H9 (cell line): ENCODE measurements at regions not wholly inside any gene's neighbourhood (a gene's known extent, or its start where the extent isn't known, plus 50 kb on each side); places are given as distances from the start of the nearest gene placed in this dataset.

Source experiments
- DNase-seq: peaks from one replicate; pipeline ENCODE4 v3.0.0-alpha.2; 2017
- H2AFZ ChIP-seq: one replicate; pipeline ENCODE4 v1.6.1; 2013; ENCODE audit warnings: mild to moderate bottlenecking, low read length, control low read depth, moderate library complexity
- H2AK5ac ChIP-seq: 2 replicates; pipeline ENCODE4 v1.6.1; 2013; ENCODE audit warnings: low read length, control low read depth, mixed read lengths; ENCODE audit not compliant: insufficient read length
- H2BK120ac ChIP-seq: one replicate; pipeline ENCODE4 v1.6.1; 2013; ENCODE audit warnings: low read depth, mild to moderate bottlenecking, low read length, control low read depth, inconsistent platforms; ENCODE audit not compliant: poor library complexity, severe bottlenecking
- H2BK12ac ChIP-seq: 2 replicates; pipeline ENCODE4 v1.6.1; 2013; ENCODE audit warnings: low read length, control low read depth, mixed read lengths, low read depth; ENCODE audit not compliant: insufficient read length
- H2BK15ac ChIP-seq: 2 replicates; pipeline ENCODE4 v1.6.1; 2013; ENCODE audit warnings: low read depth, low read length, control low read depth
- H2BK20ac ChIP-seq: one replicate; pipeline ENCODE4 v1.6.1; 2013; ENCODE audit warnings: low read depth, mild to moderate bottlenecking, low read length, control low read depth, inconsistent platforms; ENCODE audit not compliant: poor library complexity, severe bottlenecking
- H2BK5ac ChIP-seq: 2 replicates; pipeline ENCODE4 v1.6.1; 2013; ENCODE audit warnings: low read length, control low read depth, mixed read lengths; ENCODE audit not compliant: insufficient read length
- H3K14ac ChIP-seq: 2 replicates; pipeline ENCODE4 v1.6.1; 2013; ENCODE audit warnings: low read length, control low read depth; ENCODE audit not compliant: insufficient read depth
- H3K18ac ChIP-seq: 2 replicates; pipeline ENCODE4 v1.6.1; 2013; ENCODE audit warnings: low read depth, mild to moderate bottlenecking, mixed read lengths, low read length, control low read depth; ENCODE audit not compliant: insufficient read length
- H3K23ac ChIP-seq: 2 replicates; pipeline ENCODE4 v1.6.1; 2013; ENCODE audit warnings: low read length, control low read depth, mixed read lengths, low read depth; ENCODE audit not compliant: insufficient read length
- H3K23me2 ChIP-seq: 2 replicates; pipeline ENCODE4 v1.6.1; 2013; ENCODE audit warnings: low read depth, mild to moderate bottlenecking, mixed read lengths, low read length, control low read depth; ENCODE audit not compliant: insufficient read length, poor library complexity, severe bottlenecking
- H3K27ac ChIP-seq: 2 replicates; pipeline ENCODE4 v1.5.1; 2013; ENCODE audit warnings: low read length, control low read depth, mixed read lengths, low read depth; ENCODE audit not compliant: insufficient read length
- H3K27me3 ChIP-seq: 2 replicates; pipeline ENCODE4 v1.6.1; 2013; ENCODE audit warnings: low read length, control low read depth, inconsistent platforms; ENCODE audit not compliant: insufficient read depth
- H3K4ac ChIP-seq: 2 replicates; pipeline ENCODE4 v1.6.1; 2013; ENCODE audit warnings: low read depth, mild to moderate bottlenecking, control low read depth, inconsistent platforms, low read length, moderate library complexity
- H3K4me1 ChIP-seq: 2 replicates; pipeline ENCODE4 v1.6.1; 2013; ENCODE audit warnings: low read length, control low read depth, inconsistent platforms; ENCODE audit not compliant: insufficient read depth
- H3K4me2 ChIP-seq: 2 replicates; pipeline ENCODE4 v1.6.1; 2013; ENCODE audit warnings: low read length, control low read depth, mixed read lengths; ENCODE audit not compliant: insufficient read length, insufficient read depth
- H3K56ac ChIP-seq: 2 replicates; pipeline ENCODE4 v1.6.1; 2013; ENCODE audit warnings: low read depth, mild to moderate bottlenecking, mixed read lengths, low read length, control low read depth; ENCODE audit not compliant: insufficient read length
- H3K79me1 ChIP-seq: 2 replicates; pipeline ENCODE4 v1.6.1; 2013; ENCODE audit warnings: low read depth, mild to moderate bottlenecking, moderate library complexity, low read length, control low read depth, inconsistent platforms; ENCODE audit not compliant: insufficient read depth, poor library complexity, severe bottlenecking
- H3K79me2 ChIP-seq: 2 replicates; pipeline ENCODE4 v1.6.1; 2013; ENCODE audit warnings: low read length, control low read depth, inconsistent platforms; ENCODE audit not compliant: insufficient read depth
- H3K9ac ChIP-seq: 2 replicates; pipeline ENCODE4 v1.6.1; 2013; ENCODE audit warnings: low read length, control low read depth, mixed read lengths; ENCODE audit not compliant: insufficient read length; ENCODE audit errors: extremely low read depth
- H3K9me3 ChIP-seq: one replicate; pipeline ENCODE4 v1.6.1; 2013; ENCODE audit warnings: low read depth, low read length, inconsistent platforms; ENCODE audit not compliant: control insufficient read depth
- H3T11ph ChIP-seq: one replicate; pipeline ENCODE4 v1.6.1; 2013; ENCODE audit warnings: mild to moderate bottlenecking, low read length, control low read depth, inconsistent platforms
- H4K20me1 ChIP-seq: one replicate; pipeline ENCODE4 v1.6.1; 2013; ENCODE audit not compliant: control insufficient read depth, insufficient read length, insufficient read depth
- H4K5ac ChIP-seq: 2 replicates; pipeline ENCODE4 v1.6.1; 2013; ENCODE audit warnings: low read depth, mild to moderate bottlenecking, mixed read lengths, low read length, control low read depth; ENCODE audit not compliant: insufficient read length
- H4K8ac ChIP-seq: replicated peaks from 2 replicates; pipeline ENCODE4 v1.6.1; 2013; ENCODE audit warnings: low read length, control low read depth, mixed read lengths, low read depth; ENCODE audit not compliant: insufficient read length
- H4K91ac ChIP-seq: 2 replicates; pipeline ENCODE4 v1.6.1; 2013; ENCODE audit warnings: low read depth, mild to moderate bottlenecking, moderate library complexity, mixed read lengths, low read length, control low read depth; ENCODE audit not compliant: insufficient read length
- H3K27ac Mint-ChIP-seq, 3 experiments: 2 replicates in 2 of 3; 3 replicates in 1 of 3; pipeline ENCODE4 v1.8.0; 2020 to 2021; ENCODE audit warnings: mixed read lengths in 3 of 3, mild to moderate bottlenecking in 1 of 3, moderate library complexity in 1 of 3
- H3K27me3 Mint-ChIP-seq: 2 replicates; pipeline ENCODE4 v1.8.0; 2021; ENCODE audit warnings: low read depth, mild to moderate bottlenecking, moderate library complexity, mixed read lengths
- H3K36me3 Mint-ChIP-seq, 3 experiments: 2 replicates in 2 of 3; 3 replicates in 1 of 3; pipeline ENCODE4 v1.8.0; 2020 to 2021; ENCODE audit warnings: low read depth in 3 of 3, mixed read lengths in 3 of 3; ENCODE audit not compliant: insufficient read depth in 1 of 3
- H3K4me1 Mint-ChIP-seq, 2 experiments: 2 replicates each; pipeline ENCODE4 v1.8.0; 2020; ENCODE audit warnings: mixed read lengths in 2 of 2
- H3K4me3 Mint-ChIP-seq, 2 experiments: 2 replicates in 1 of 2; 3 replicates in 1 of 2; pipeline ENCODE4 v1.8.0; 2020 to 2021; ENCODE audit warnings: mild to moderate bottlenecking in 2 of 2, mixed read lengths in 2 of 2, moderate library complexity in 1 of 2
- H3K9me3 Mint-ChIP-seq, 2 experiments: 2 replicates in 1 of 2; 3 replicates in 1 of 2; pipeline ENCODE4 v1.8.0; 2020; ENCODE audit warnings: mild to moderate bottlenecking in 2 of 2, mixed read lengths in 2 of 2, moderate library complexity in 1 of 2
- WGBS: extraction: QIAGEN DNeasy Blood & Tissue Kit; methylation state at CpG from one replicate; pipeline ENCODE4 v1.1.7; 2013; ENCODE audit warnings: missing lambda C conversion rate, low lambda C conversion rate, mixed read lengths; ENCODE audit not compliant: insufficient read length; ENCODE audit errors: extremely low coverage; 5-methylcytosine and 5-hydroxymethylcytosine counted together
- TF ChIP-seq, protein P1 (sequence below): fragments of 200-600 bp; sonication (generic); conservative IDR thresholded peaks from 3 replicates; pipeline ENCODE4 v1.8.0; 2021; ENCODE audit warnings: antibody characterized with exemption, mild to moderate bottlenecking

DNA sequence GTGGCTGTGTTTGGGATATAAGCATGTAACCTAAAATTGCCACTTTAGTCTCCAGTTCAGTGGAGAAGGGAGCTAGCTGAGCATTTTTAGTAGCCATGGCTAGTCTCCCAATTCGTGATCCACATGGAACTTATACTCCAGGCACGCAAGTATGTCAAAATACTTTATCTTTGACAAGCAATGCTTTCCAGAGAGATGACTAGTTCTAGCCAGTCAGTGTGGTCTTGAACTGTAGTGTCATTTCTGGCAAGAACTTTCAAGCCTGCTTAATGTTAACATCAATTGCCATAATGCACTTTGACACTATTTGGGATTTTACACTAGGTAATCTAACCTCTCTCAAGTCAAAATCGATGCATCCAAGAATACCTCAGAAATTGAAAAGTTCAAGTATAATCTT, 660.0 kb downstream of the PTPRC start:
- no peaks in the 10 kb centered on the region for H3K9me3 ChIP-seq
- H3K18ac ChIP-seq, result no peak overlapping the region
- H3K27ac ChIP-seq, result no peak overlapping the region
- no peak overlapping the region for H3K9ac ChIP-seq
- no peak overlapping the region for H2BK120ac ChIP-seq
- H3K27me3 Mint-ChIP-seq, result no peaks in the 10 kb centered on the region
- peaks cover 3 to 4% of the 10 kb centered on the region in 2 experiments for H3K4me1 Mint-ChIP-seq
- H3T11ph ChIP-seq, result no peak overlapping the region
- H4K8ac ChIP-seq, result no peak overlapping the region
- H2BK20ac ChIP-seq, result no peak overlapping the region
- H2BK12ac ChIP-seq, result no peak overlapping the region
- no peak overlapping the region for H3K56ac ChIP-seq
- no peaks in the 10 kb centered on the region for H3K27me3 ChIP-seq
- TF ChIP-seq, protein P1, sequence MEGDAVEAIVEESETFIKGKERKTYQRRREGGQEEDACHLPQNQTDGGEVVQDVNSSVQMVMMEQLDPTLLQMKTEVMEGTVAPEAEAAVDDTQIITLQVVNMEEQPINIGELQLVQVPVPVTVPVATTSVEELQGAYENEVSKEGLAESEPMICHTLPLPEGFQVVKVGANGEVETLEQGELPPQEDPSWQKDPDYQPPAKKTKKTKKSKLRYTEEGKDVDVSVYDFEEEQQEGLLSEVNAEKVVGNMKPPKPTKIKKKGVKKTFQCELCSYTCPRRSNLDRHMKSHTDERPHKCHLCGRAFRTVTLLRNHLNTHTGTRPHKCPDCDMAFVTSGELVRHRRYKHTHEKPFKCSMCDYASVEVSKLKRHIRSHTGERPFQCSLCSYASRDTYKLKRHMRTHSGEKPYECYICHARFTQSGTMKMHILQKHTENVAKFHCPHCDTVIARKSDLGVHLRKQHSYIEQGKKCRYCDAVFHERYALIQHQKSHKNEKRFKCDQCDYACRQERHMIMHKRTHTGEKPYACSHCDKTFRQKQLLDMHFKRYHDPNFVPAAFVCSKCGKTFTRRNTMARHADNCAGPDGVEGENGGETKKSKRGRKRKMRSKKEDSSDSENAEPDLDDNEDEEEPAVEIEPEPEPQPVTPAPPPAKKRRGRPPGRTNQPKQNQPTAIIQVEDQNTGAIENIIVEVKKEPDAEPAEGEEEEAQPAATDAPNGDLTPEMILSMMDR, result no peak
- H3K36me3 Mint-ChIP-seq, result no peaks in the 10 kb centered on the region
- H2AK5ac ChIP-seq, result no peak overlapping the region
- no peaks in the 10 kb centered on the region for H3K9me3 Mint-ChIP-seq
- no peak for DNase-seq
- H2AFZ ChIP-seq, result no peak overlapping the region
- no peaks in the 10 kb centered on the region for H3K79me1 ChIP-seq
- no peak overlapping the region for H3K23ac ChIP-seq
- no CpG with 5 or more reads among the region's 3 CpGs for WGBS
- no peak overlapping the region for H3K14ac ChIP-seq
- H3K4ac ChIP-seq, result no peak overlapping the region
- no peaks in the 10 kb centered on the region for H3K23me2 ChIP-seq
- H4K5ac ChIP-seq, result no peak overlapping the region
- H2BK15ac ChIP-seq, result no peak overlapping the region
- no peak overlapping the region for H4K91ac ChIP-seq
- no peak overlapping the region for H2BK5ac ChIP-seq
- H3K4me2 ChIP-seq, result no peak overlapping the region
- H3K79me2 ChIP-seq, result no peaks in the 10 kb centered on the region
- no peak overlapping the region for H3K4me3 Mint-ChIP-seq
- no peak overlapping the region for H3K27ac Mint-ChIP-seq
- H3K4me1 ChIP-seq, result peaks cover under 1% of the 10 kb centered on the region
- H4K20me1 ChIP-seq, result no peaks in the 10 kb centered on the region
